ENCODE measurements at regions not wholly inside any gene's neighbourhood (a gene's known extent, or its start where the extent isn't known, plus 50 kb on each side); places are given as distances from the start of the nearest gene placed in this dataset.

- no peaks in the 10 kb centered on the region for H3K36me3 ChIP-seq (replicated peaks in 1 of 2; ENCODE audit: control insufficient read depth in 1 of 2, insufficient read depth in 2 of 2, low read length in 2 of 2)
- WGBS (ENCODE audit: low lambda C conversion rate), result 0% methylated on average over 3 of the region's 3 CpGs
- intact Hi-C loops (cut with micrococcal nuclease; ENCODE audit: unreplicated experiment), result no loop called here
- H3K27me3 ChIP-seq (ENCODE audit: control insufficient read depth in 1 of 2, insufficient read depth in 2 of 2, low read length in 2 of 2), result no peaks in the 10 kb centered on the region; a peak in 1 of 5 replicates
- no TSS peak for BruUV-seq (replicated peaks)
- no peak overlapping the region for H2AFZ ChIP-seq (ENCODE audit: low read length)
- H4K20me1 ChIP-seq (ENCODE audit: insufficient read depth, low read length), result no peaks in the 10 kb centered on the region
- no peak overlapping the region for H3K27ac ChIP-seq (ENCODE audit: extremely low read length, insufficient read depth, low read length)
- no peak overlapping the region for H3K9ac ChIP-seq (ENCODE audit: insufficient read depth, low read depth, low read length)
- no peaks in the 10 kb centered on the region for H3K9me3 ChIP-seq (ENCODE audit: low read length)
- no peak for DNase-seq (ENCODE audit: low spot score)
- H3K4me2 ChIP-seq (ENCODE audit: low read depth, low read length), result no peak overlapping the region
- no peaks in the 10 kb centered on the region for H3K4me1 ChIP-seq (ENCODE audit: insufficient read depth, low read length)
- no peak for FAIRE-seq
- no peak overlapping the region for H3K4me3 ChIP-seq (replicated peaks in 1 of 3; ENCODE audit: insufficient read depth in 1 of 3, low read depth in 2 of 3, low read length in 3 of 3)
- no peaks in the 10 kb centered on the region for H3K79me2 ChIP-seq (ENCODE audit: insufficient read depth, low read length)
- in situ Hi-C loops (cut with HindIII; ENCODE audit: extremely low pct_ligation_motif_present, low pct_unique_long_range_greater_than_20kb), result no loop called here
- ChIA-PET POLR2A (no interaction called here), CTCF (ENCODE audit: low intra/inter-chr PET ratio, low total read pairs) (no interaction called here)
- no peak for ATAC-seq
- TF ChIP-seq ZNF503 (CRISPR knock-in tag; IDR thresholded peaks at IDR 0.05) (no peak), GFI1 (CRISPR knock-in tag; IDR thresholded peaks at IDR 0.05; ENCODE audit: borderline replicate concordance) (no peak), ZNF674 (CRISPR knock-in tag; IDR thresholded peaks at IDR 0.05; ENCODE audit: low read depth) (no peak), AKAP8 (CRISPR knock-in tag; IDR thresholded peaks at IDR 0.05) (no peak), KDM1A (CRISPR knock-in tag; IDR thresholded peaks at IDR 0.05) (no peak), KDM5A (IDR thresholded peaks at IDR 0.05; ENCODE audit: borderline replicate concordance, low read length) (no peak), DMTF1 (CRISPR knock-in tag; IDR thresholded peaks at IDR 0.05) (no peak), ZNF274 (CRISPR knock-in tag; IDR thresholded peaks at IDR 0.05) (no peak), KIAA2018 (CRISPR knock-in tag; IDR thresholded peaks at IDR 0.05; ENCODE audit: borderline replicate concordance) (no peak), NFE2L2 (IDR thresholded peaks at IDR 0.05; ENCODE audit: low read length) (no peak), SP4 (CRISPR knock-in tag; IDR thresholded peaks at IDR 0.05) (no peak), SMAD1 (CRISPR knock-in tag; IDR thresholded peaks at IDR 0.05; ENCODE audit: borderline replicate concordance, low read depth) (no peak), ZNF615 (CRISPR knock-in tag; IDR thresholded peaks at IDR 0.05; ENCODE audit: borderline replicate concordance) (no peak), SRY (CRISPR knock-in tag; IDR thresholded peaks at IDR 0.05) (no peak)
Observed at GRCh38 chr6:49087369-49087768, 375.7 kb downstream of the MMUT start.
